Loucy (cell line): ENCODE measurements at regions not wholly inside any gene's neighbourhood (a gene's known extent, or its start where the extent isn't known, plus 50 kb on each side); places are given as distances from the start of the nearest gene placed in this dataset.

Experiments
- H2AFZ ChIP-seq: fragments of 200-600 bp; sonication (generic); 2 replicates; pipeline ENCODE4 v1.6.0; 2016; ENCODE audit warnings: antibody characterized with exemption, mild to moderate bottlenecking, low read length, moderate library complexity
- H3F3A ChIP-seq: fragments of 200-600 bp; 2 replicates; pipeline ENCODE4 v1.6.0; 2016; ENCODE audit warnings: antibody characterized with exemption, low read depth, mild to moderate bottlenecking
- H3K27me3 ChIP-seq: fragments of 200-600 bp; sonication (generic); 2 replicates; pipeline ENCODE4 v1.6.1; 2014; ENCODE audit warnings: low read length, mild to moderate bottlenecking; ENCODE audit not compliant: insufficient read depth, poor library complexity, severe bottlenecking
- H3K36me3 ChIP-seq: fragments of 200-600 bp; sonication (generic); 2 replicates; pipeline ENCODE4 v1.6.1; 2016; ENCODE audit warnings: low read length; ENCODE audit not compliant: insufficient read depth
- H3K4me1 ChIP-seq: fragments of 200-600 bp; sonication (generic); 2 replicates; pipeline ENCODE4 v1.5.1; 2014; ENCODE audit warnings: low read length, mild to moderate bottlenecking; ENCODE audit not compliant: insufficient read depth, poor library complexity, severe bottlenecking
- H3K4me2 ChIP-seq: fragments of 200-600 bp; sonication (generic); 2 replicates; pipeline ENCODE4 v1.6.0; 2014; ENCODE audit warnings: antibody characterized with exemption, low read length, low read depth, mild to moderate bottlenecking; ENCODE audit not compliant: poor library complexity, severe bottlenecking
- H3K4me3 ChIP-seq: fragments of 200-600 bp; sonication (generic); 2 replicates; pipeline ENCODE4 v1.5.1; 2014; ENCODE audit warnings: low read length, mild to moderate bottlenecking, mixed read lengths; ENCODE audit not compliant: poor library complexity, severe bottlenecking
- H3K79me2 ChIP-seq: fragments of 200-600 bp; sonication (generic); 2 replicates; pipeline ENCODE4 v1.6.1; 2014; ENCODE audit warnings: low read length; ENCODE audit not compliant: insufficient read depth
- H3K9ac ChIP-seq: fragments of 200-600 bp; sonication (generic); 2 replicates; pipeline ENCODE4 v1.6.0; 2014; ENCODE audit warnings: mild to moderate bottlenecking, low read depth, low read length, moderate library complexity; ENCODE audit not compliant: poor library complexity, severe bottlenecking
- H3K9me2 ChIP-seq: fragments of 200-600 bp; sonication (generic); replicated peaks from 2 replicates; pipeline ENCODE4 v1.6.1; 2016; ENCODE audit warnings: low read depth, low read length, mixed read lengths
- H3K9me3 ChIP-seq: fragments of 200-600 bp; sonication (generic); 2 replicates; pipeline ENCODE4 v1.6.1; 2014; ENCODE audit warnings: mild to moderate bottlenecking, antibody characterized with exemption, low read length, low read depth; ENCODE audit not compliant: insufficient read depth
- H4K20me1 ChIP-seq: fragments of 200-600 bp; sonication (generic); 2 replicates; pipeline ENCODE4 v1.6.0; 2014; ENCODE audit warnings: antibody characterized with exemption, low read length, mild to moderate bottlenecking; ENCODE audit not compliant: insufficient read depth, poor library complexity, severe bottlenecking
- CTCF ChIP-seq: fragments of 200-600 bp; sonication (generic); conservative IDR thresholded peaks from 2 replicates; pipeline ENCODE4 v1.5.1; 2014; ENCODE audit warnings: mild to moderate bottlenecking, antibody characterized with exemption, low read length
- EZH2phosphoT487 ChIP-seq: fragments of 200-600 bp; IDR thresholded peaks from 2 replicates; pipeline ENCODE4 v1.6.1; 2018; ENCODE audit warnings: antibody characterized with exemption, mild to moderate bottlenecking, moderate library complexity, borderline replicate concordance

- no peak for TF ChIP-seq CTCF
- no peak for TF ChIP-seq EZH2phosphoT487
- Histone ChIP-seq H3F3A (no peaks in the 10 kb centered on the region), H3K27me3 (no peaks in the 10 kb centered on the region), H3K9me2 (no peaks in the 10 kb centered on the region), H3K79me2 (no peaks in the 10 kb centered on the region), H4K20me1 (no peaks in the 10 kb centered on the region), H3K36me3 (no peaks in the 10 kb centered on the region), H3K4me3 (no peak overlapping the region), H2AFZ (no peak overlapping the region), H3K4me1 (no peaks in the 10 kb centered on the region), H3K9me3 (no peaks in the 10 kb centered on the region), H3K4me2 (no peak overlapping the region), H3K9ac (no peak overlapping the region)
These were observed 199.2 kb downstream of the HLX start for GRCh38 chr1:221078260-221078965.

- H2AFZ ChIP-seq, result no peak overlapping the region
- H3K27me3 ChIP-seq, result no peaks in the 10 kb centered on the region
- no peaks in the 10 kb centered on the region for H4K20me1 ChIP-seq
- H3K9me2 ChIP-seq, result no peaks in the 10 kb centered on the region
- no peak overlapping the region for H3K4me3 ChIP-seq
- no peaks in the 10 kb centered on the region for H3K4me1 ChIP-seq
- no peak overlapping the region for H3K4me2 ChIP-seq
- H3K9me3 ChIP-seq, result no peaks in the 10 kb centered on the region
- no peaks in the 10 kb centered on the region for H3K79me2 ChIP-seq
- H3K9ac ChIP-seq, result no peak overlapping the region
- no peaks in the 10 kb centered on the region for H3F3A ChIP-seq
- TF ChIP-seq CTCF, result no peak
- no peak for TF ChIP-seq EZH2phosphoT487
- no peaks in the 10 kb centered on the region for H3K36me3 ChIP-seq
These were observed 204.7 kb downstream of the HLX start for GRCh38 chr1:221083902-221084301.

- no peaks in the 10 kb centered on the region for H3K27me3 ChIP-seq
- H3K4me2 ChIP-seq, result no peak overlapping the region
- TF ChIP-seq EZH2phosphoT487, result no peak
- no peak for TF ChIP-seq CTCF
These were observed 205.4 kb downstream of the HLX start for GRCh38 chr1:221084681-221085080.

More at GRCh38 chr1:221084681-221085080, 205.4 kb downstream of the HLX start:
- no peaks in the 10 kb centered on the region for H3K9me3 ChIP-seq
- H3K79me2 ChIP-seq, result no peaks in the 10 kb centered on the region
- no peak overlapping the region for H3K4me3 ChIP-seq
- H4K20me1 ChIP-seq, result no peaks in the 10 kb centered on the region
- H3K4me1 ChIP-seq, result no peaks in the 10 kb centered on the region
- no peak overlapping the region for H3K9ac ChIP-seq
- no peaks in the 10 kb centered on the region for H3K9me2 ChIP-seq
- H3K36me3 ChIP-seq, result no peaks in the 10 kb centered on the region
- no peaks in the 10 kb centered on the region for H3F3A ChIP-seq
- H2AFZ ChIP-seq, result no peak overlapping the region
